Uterus (tissue), 3 donors: ENCODE measurements at regions not wholly inside any gene's neighbourhood (a gene's known extent, or its start where the extent isn't known, plus 50 kb on each side); places are given as distances from the start of the nearest gene placed in this dataset.

Experiments
- DNase-seq, 2 donors: peaks; one replicate each; pipeline ENCODE4 v3.0.0-alpha.2; 2019 to 2020
- H3K27ac ChIP-seq, 2 donors: fragments of 200-600 bp; sonication (generic); 1 replicate in 1 of 2; 2 replicates in 1 of 2; pipeline ENCODE4 v1.5.1; 2016 to 2018
- H3K27me3 ChIP-seq, 2 donors: fragments of 200-600 bp; sonication (generic); one replicate each; pipeline ENCODE4 v1.5.1; 2018 to 2019; ENCODE audit warnings: control low read depth in 1 of 2
- H3K36me3 ChIP-seq, 2 donors: fragments of 200-600 bp; sonication (generic); one replicate each; pipeline ENCODE4 v1.5.1; 2019; ENCODE audit warnings: control low read depth in 1 of 2
- H3K4me1 ChIP-seq, 2 donors: fragments of 200-600 bp; sonication (generic); one replicate each; pipeline ENCODE4 v1.5.1; 2018 to 2019; ENCODE audit warnings: control low read depth in 1 of 2
- H3K4me3 ChIP-seq, 2 donors: fragments of 200-600 bp; sonication (generic); 1 replicate in 1 of 2; 2 replicates in 1 of 2; pipeline ENCODE4 v1.5.1; 2018 to 2019; ENCODE audit warnings: mild to moderate bottlenecking in 1 of 2
- H3K9me3 ChIP-seq, 2 donors: fragments of 200-600 bp; sonication (generic); one replicate each; pipeline ENCODE4 v1.5.1; 2019; ENCODE audit warnings: control low read depth in 1 of 2
- CTCF ChIP-seq, 4 experiments: fragments of 200-600 bp in 2 of 4; fragments of 450-650 bp in 2 of 4; sonication (generic) in 2 of 4; IDR thresholded peaks; one replicate each; pipeline ENCODE4 v1.5.1; 2016 to 2019; ENCODE audit warnings: antibody characterized with exemption in 4 of 4, mild to moderate bottlenecking in 2 of 4, moderate library complexity in 1 of 4
- POLR2A ChIP-seq, 2 donors: fragments of 450-650 bp; IDR thresholded peaks; one replicate each; pipeline ENCODE4 v1.6.1; 2016; ENCODE audit warnings: antibody characterized with exemption in 2 of 2, mild to moderate bottlenecking in 1 of 2, moderate library complexity in 1 of 2
- intact Hi-C: fragments of 100-400 bp; cut with DNase I; formaldehyde crosslinking; loops from one replicate; pipeline ENCODE4 v1.15.1; 2023; ENCODE audit warnings: low total_unique reads
- donor health status: DM: yes; HTN: yes; CAD: no.

GRCh38 chr4:179536694-179537093 lies 2094.5 kb upstream of the AGA start:
- intact Hi-C loops, result no loop called here

GRCh38 chr4:179539641-179540040 lies 2097.4 kb upstream of the AGA start:
- Histone ChIP-seq H3K4me3 (no peak overlapping the region), H3K27me3 (no peaks in the 10 kb centered on the region), H3K36me3 (no peaks in the 10 kb centered on the region), H3K27ac (no peak overlapping the region), H3K4me1 (no peaks in the 10 kb centered on the region), H3K9me3 (no peaks in the 10 kb centered on the region)
- DNase-seq, result no peak
- TF ChIP-seq CTCF (IDR thresholded peaks at IDR 0.05), result no peak
- no peak for TF ChIP-seq POLR2A (IDR thresholded peaks at IDR 0.05)
- intact Hi-C loops, result no loop called here

More at GRCh38 chr4:179536694-179537093, 2094.5 kb upstream of the AGA start:
- no peak overlapping the region for H3K27ac ChIP-seq
- DNase-seq, result no peak
- H3K9me3 ChIP-seq, result no peaks in the 10 kb centered on the region
- TF ChIP-seq CTCF (IDR thresholded peaks at IDR 0.05) (no peak), POLR2A (IDR thresholded peaks at IDR 0.05) (no peak)
- no peaks in the 10 kb centered on the region for H3K4me1 ChIP-seq
- no peaks in the 10 kb centered on the region for H3K36me3 ChIP-seq
- no peaks in the 10 kb centered on the region for H3K27me3 ChIP-seq
- no peak overlapping the region for H3K4me3 ChIP-seq

- no peaks in the 10 kb centered on the region for H3K27me3 ChIP-seq
- TF ChIP-seq POLR2A (IDR thresholded peaks at IDR 0.05), result no peak
- no peak for TF ChIP-seq CTCF (IDR thresholded peaks at IDR 0.05)
- no peak for DNase-seq
- H3K9me3 ChIP-seq, result no peaks in the 10 kb centered on the region
- H3K36me3 ChIP-seq, result no peaks in the 10 kb centered on the region
- intact Hi-C loops, result no loop called here
- H3K4me1 ChIP-seq, result no peaks in the 10 kb centered on the region
- no peak overlapping the region for H3K4me3 ChIP-seq
- no peak overlapping the region for H3K27ac ChIP-seq
Observed at GRCh38 chr4:179543771-179544170, 2101.5 kb upstream of the AGA start.

GRCh38 chr4:179544496-179544895 lies 2102.3 kb upstream of the AGA start:
- intact Hi-C loops, result no loop called here
- H3K4me1 ChIP-seq, result no peaks in the 10 kb centered on the region
- no peak for TF ChIP-seq CTCF (IDR thresholded peaks at IDR 0.05)
- no peak for TF ChIP-seq POLR2A (IDR thresholded peaks at IDR 0.05)
- no peaks in the 10 kb centered on the region for H3K36me3 ChIP-seq
- no peaks in the 10 kb centered on the region for H3K9me3 ChIP-seq
- no peak overlapping the region for H3K4me3 ChIP-seq
- no peaks in the 10 kb centered on the region for H3K27me3 ChIP-seq
- no peak overlapping the region for H3K27ac ChIP-seq
- no peak for DNase-seq

GRCh38 chr4:179552131-179552530 lies 2109.9 kb upstream of the AGA start:
- intact Hi-C loops, result no loop called here
- no peak overlapping the region for H3K27ac ChIP-seq
- no peak overlapping the region for H3K4me3 ChIP-seq
- H3K9me3 ChIP-seq, result no peaks in the 10 kb centered on the region
- H3K36me3 ChIP-seq, result no peaks in the 10 kb centered on the region
- no peaks in the 10 kb centered on the region for H3K4me1 ChIP-seq
- DNase-seq, result no peak
- no peaks in the 10 kb centered on the region for H3K27me3 ChIP-seq
- TF ChIP-seq POLR2A (IDR thresholded peaks at IDR 0.05) (no peak), CTCF (IDR thresholded peaks at IDR 0.05) (no peak)
